ENCODE measurements at regions not wholly inside any gene's neighbourhood (a gene's known extent, or its start where the extent isn't known, plus 50 kb on each side); places are given as distances from the start of the nearest gene placed in this dataset.

DNA sequence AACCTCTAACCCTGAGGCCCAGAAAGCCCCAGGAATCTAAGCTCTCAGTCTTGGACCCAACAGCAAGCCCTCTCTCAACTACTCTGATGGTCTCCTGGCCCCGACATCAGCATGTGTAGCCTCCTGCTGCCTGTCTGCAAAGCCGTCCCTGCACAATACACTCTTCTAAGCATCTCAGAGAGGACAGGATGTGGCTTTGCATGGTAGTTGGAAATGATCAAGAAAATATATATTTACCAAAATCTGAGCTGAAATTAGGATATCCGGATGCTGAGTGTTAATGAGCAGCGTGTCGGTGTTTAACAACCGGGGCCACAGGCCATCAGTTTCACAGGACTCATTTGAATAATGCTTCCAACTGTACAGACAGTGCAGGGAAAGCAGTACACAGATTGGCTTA, 59.1 kb upstream of the SIM2 start:
- TF ChIP-seq, protein P1, sequence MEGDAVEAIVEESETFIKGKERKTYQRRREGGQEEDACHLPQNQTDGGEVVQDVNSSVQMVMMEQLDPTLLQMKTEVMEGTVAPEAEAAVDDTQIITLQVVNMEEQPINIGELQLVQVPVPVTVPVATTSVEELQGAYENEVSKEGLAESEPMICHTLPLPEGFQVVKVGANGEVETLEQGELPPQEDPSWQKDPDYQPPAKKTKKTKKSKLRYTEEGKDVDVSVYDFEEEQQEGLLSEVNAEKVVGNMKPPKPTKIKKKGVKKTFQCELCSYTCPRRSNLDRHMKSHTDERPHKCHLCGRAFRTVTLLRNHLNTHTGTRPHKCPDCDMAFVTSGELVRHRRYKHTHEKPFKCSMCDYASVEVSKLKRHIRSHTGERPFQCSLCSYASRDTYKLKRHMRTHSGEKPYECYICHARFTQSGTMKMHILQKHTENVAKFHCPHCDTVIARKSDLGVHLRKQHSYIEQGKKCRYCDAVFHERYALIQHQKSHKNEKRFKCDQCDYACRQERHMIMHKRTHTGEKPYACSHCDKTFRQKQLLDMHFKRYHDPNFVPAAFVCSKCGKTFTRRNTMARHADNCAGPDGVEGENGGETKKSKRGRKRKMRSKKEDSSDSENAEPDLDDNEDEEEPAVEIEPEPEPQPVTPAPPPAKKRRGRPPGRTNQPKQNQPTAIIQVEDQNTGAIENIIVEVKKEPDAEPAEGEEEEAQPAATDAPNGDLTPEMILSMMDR (IDR thresholded peaks at IDR 0.05; ENCODE audit: insufficient read depth, low read length, poor library complexity, severe bottlenecking): no peak
- TF ChIP-seq EZH2phosphoT487 (conservative IDR thresholded peaks at IDR 0.05; ENCODE audit: low read length): no peak
